GM23338 (cell line): ENCODE measurements at regions not wholly inside any gene's neighbourhood (a gene's known extent, or its start where the extent isn't known, plus 50 kb on each side); places are given as distances from the start of the nearest gene placed in this dataset.

ENCODE experiments used
- ATAC-seq: fragments of 200-7000 bp; cut with Tn5 transposase; 3 replicates; pipeline ENCODE4 v1.9.1; 2020
- DNase-seq: peaks from one replicate; pipeline ENCODE4 v3.0.0-alpha.2; 2015; ENCODE audit warnings: low spot score
- H2AFZ ChIP-seq: fragments of 200-600 bp; sonication (generic); 2 replicates; pipeline ENCODE4 v1.8.0; 2016; ENCODE audit warnings: antibody characterized with exemption, mild to moderate bottlenecking, moderate library complexity
- H3F3A ChIP-seq: fragments of 200-600 bp; sonication (generic); replicated peaks from 2 replicates; pipeline ENCODE4 v1.8.0; 2017; ENCODE audit warnings: antibody characterized with exemption, mixed run types, low read depth
- H3K27ac ChIP-seq: fragments of 200-600 bp; sonication (generic); 2 replicates; pipeline ENCODE4 v1.6.1; 2016; ENCODE audit warnings: low read depth
- H3K27me3 ChIP-seq: fragments of 200-600 bp; sonication (generic); 2 replicates; pipeline ENCODE4 v1.8.0; 2016; ENCODE audit warnings: mild to moderate bottlenecking, mixed run types, moderate library complexity; ENCODE audit not compliant: insufficient read depth
- H3K36me3 ChIP-seq: fragments of 200-600 bp; sonication (generic); 2 replicates; pipeline ENCODE4 v1.8.0; 2016; ENCODE audit warnings: mild to moderate bottlenecking; ENCODE audit not compliant: insufficient read depth
- H3K4me1 ChIP-seq: fragments of 200-600 bp; sonication (generic); 2 replicates; pipeline ENCODE4 v1.8.0; 2016; ENCODE audit warnings: mild to moderate bottlenecking, moderate library complexity; ENCODE audit not compliant: insufficient read depth
- H3K4me2 ChIP-seq: fragments of 200-600 bp; sonication (generic); 2 replicates; pipeline ENCODE4 v1.7.1; 2017; ENCODE audit warnings: mixed run types
- H3K4me3 ChIP-seq: fragments of 200-600 bp; sonication (generic); 2 replicates; pipeline ENCODE4 v1.6.1; 2016; ENCODE audit warnings: mixed run types
- H3K79me2 ChIP-seq: fragments of 200-600 bp; sonication (generic); replicated peaks from 2 replicates; pipeline ENCODE4 v1.8.0; 2017; ENCODE audit warnings: mild to moderate bottlenecking; ENCODE audit not compliant: insufficient read depth
- H3K9me2 ChIP-seq: fragments of 200-600 bp; sonication (generic); 2 replicates; pipeline ENCODE4 v1.8.0; 2017; ENCODE audit not compliant: insufficient read depth
- H4K20me1 ChIP-seq: fragments of 200-600 bp; sonication (generic); replicated peaks from 2 replicates; pipeline ENCODE4 v1.8.0; 2017; ENCODE audit warnings: mild to moderate bottlenecking; ENCODE audit not compliant: insufficient read depth
- H3K27ac Mint-ChIP-seq: 2 replicates; pipeline ENCODE4 v1.8.0; 2020; ENCODE audit warnings: inconsistent platforms, mild to moderate bottlenecking, moderate library complexity, mixed read lengths
- H3K27me3 Mint-ChIP-seq: 3 replicates; pipeline ENCODE4 v1.8.0; 2022; ENCODE audit warnings: low read depth, mild to moderate bottlenecking, moderate library complexity, mixed read lengths, inconsistent platforms; ENCODE audit not compliant: insufficient read depth, poor library complexity
- H3K36me3 Mint-ChIP-seq: 3 replicates; pipeline ENCODE4 v1.8.0; 2021; ENCODE audit warnings: low read depth, mild to moderate bottlenecking, inconsistent platforms, moderate library complexity, mixed read lengths
- H3K4me1 Mint-ChIP-seq: 3 replicates; pipeline ENCODE4 v1.8.0; 2020; ENCODE audit warnings: mild to moderate bottlenecking, inconsistent platforms, mixed read lengths
- H3K4me3 Mint-ChIP-seq: 3 replicates; pipeline ENCODE4 v1.8.0; 2021; ENCODE audit warnings: moderate library complexity, mild to moderate bottlenecking, inconsistent platforms, mixed read lengths
- H3K9me3 Mint-ChIP-seq: 3 replicates; pipeline ENCODE4 v1.8.0; 2020; ENCODE audit warnings: moderate library complexity, mild to moderate bottlenecking, inconsistent platforms, mixed read lengths
- CREB1 ChIP-seq: fragments of 250-450 bp; sonication (Bioruptor Pico); IDR thresholded peaks from 2 replicates; pipeline ENCODE4 v1.5.0; 2020; ENCODE audit warnings: low read depth, mild to moderate bottlenecking, moderate library complexity
- EZH2 ChIP-seq: fragments of 200-600 bp; sonication (generic); IDR thresholded peaks from one replicate; pipeline ENCODE4 v1.8.0; 2017; ENCODE audit warnings: antibody characterized with exemption, mild to moderate bottlenecking, low read depth; ENCODE audit not compliant: unreplicated experiment
- EZH2phosphoT487 ChIP-seq: fragments of 200-600 bp; sonication (generic); IDR thresholded peaks from one replicate; pipeline ENCODE4 v1.8.1; 2018; ENCODE audit warnings: antibody characterized with exemption; ENCODE audit not compliant: unreplicated experiment
- JUNB ChIP-seq: IDR thresholded peaks from one replicate; pipeline ENCODE4 v1.6.1; 2016; ENCODE audit warnings: antibody characterized with exemption; ENCODE audit not compliant: unreplicated experiment
- NANOG ChIP-seq: IDR thresholded peaks from 2 replicates; pipeline ENCODE4 v1.6.1; 2016; ENCODE audit warnings: antibody characterized with exemption, borderline replicate concordance
- REST ChIP-seq: IDR thresholded peaks from one replicate; pipeline ENCODE4 v1.6.1; 2018; ENCODE audit warnings: antibody characterized with exemption; ENCODE audit not compliant: unreplicated experiment
- ZNF331 ChIP-seq: fragments of 250-450 bp; sonication (Bioruptor Pico); IDR thresholded peaks from 2 replicates; pipeline ENCODE4 v1.5.0; 2020; ENCODE audit warnings: low read depth, mild to moderate bottlenecking, moderate library complexity
- TF ChIP-seq, protein P1 (sequence below): fragments of 250-450 bp; sonication (Bioruptor Pico); IDR thresholded peaks from 2 replicates; pipeline ENCODE4 v1.5.0; 2020; ENCODE audit warnings: mild to moderate bottlenecking, moderate library complexity
- TF ChIP-seq, protein P2 (sequence below), 2 experiments: fragments of 200-600 bp in 1 of 2; sonication (generic) in 1 of 2; conservative IDR thresholded peaks; 2 replicates each; pipeline versions ENCODE4 v1.5.1 to v1.6.1; 2016 to 2017; ENCODE audit warnings: antibody characterized with exemption in 2 of 2, low read depth in 2 of 2, mild to moderate bottlenecking in 2 of 2, moderate library complexity in 1 of 2
- TF ChIP-seq, protein P3 (sequence below): IDR thresholded peaks from 2 replicates; pipeline ENCODE4 v1.6.1; 2016; ENCODE audit warnings: antibody characterized with exemption

DNA sequence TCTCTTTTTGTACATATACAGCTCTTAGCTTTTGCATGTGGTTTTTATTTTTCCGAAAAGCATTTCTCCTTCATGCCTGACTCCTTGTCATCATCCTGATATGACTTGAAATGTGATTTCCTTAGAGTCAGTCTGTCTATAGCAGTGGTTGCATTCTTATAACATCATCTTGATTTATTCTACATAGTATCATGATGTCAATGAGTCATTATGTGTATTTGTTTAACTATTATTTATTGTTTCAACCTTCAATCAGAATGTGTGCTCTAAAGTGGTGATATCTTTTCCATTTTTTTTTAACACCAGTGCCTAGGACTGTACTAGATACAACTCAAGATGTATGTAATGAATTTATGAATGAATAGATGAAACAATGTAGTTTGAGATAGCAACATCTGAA, 354.9 kb upstream of the CDH8 start (continued):
- TF ChIP-seq, protein P1, sequence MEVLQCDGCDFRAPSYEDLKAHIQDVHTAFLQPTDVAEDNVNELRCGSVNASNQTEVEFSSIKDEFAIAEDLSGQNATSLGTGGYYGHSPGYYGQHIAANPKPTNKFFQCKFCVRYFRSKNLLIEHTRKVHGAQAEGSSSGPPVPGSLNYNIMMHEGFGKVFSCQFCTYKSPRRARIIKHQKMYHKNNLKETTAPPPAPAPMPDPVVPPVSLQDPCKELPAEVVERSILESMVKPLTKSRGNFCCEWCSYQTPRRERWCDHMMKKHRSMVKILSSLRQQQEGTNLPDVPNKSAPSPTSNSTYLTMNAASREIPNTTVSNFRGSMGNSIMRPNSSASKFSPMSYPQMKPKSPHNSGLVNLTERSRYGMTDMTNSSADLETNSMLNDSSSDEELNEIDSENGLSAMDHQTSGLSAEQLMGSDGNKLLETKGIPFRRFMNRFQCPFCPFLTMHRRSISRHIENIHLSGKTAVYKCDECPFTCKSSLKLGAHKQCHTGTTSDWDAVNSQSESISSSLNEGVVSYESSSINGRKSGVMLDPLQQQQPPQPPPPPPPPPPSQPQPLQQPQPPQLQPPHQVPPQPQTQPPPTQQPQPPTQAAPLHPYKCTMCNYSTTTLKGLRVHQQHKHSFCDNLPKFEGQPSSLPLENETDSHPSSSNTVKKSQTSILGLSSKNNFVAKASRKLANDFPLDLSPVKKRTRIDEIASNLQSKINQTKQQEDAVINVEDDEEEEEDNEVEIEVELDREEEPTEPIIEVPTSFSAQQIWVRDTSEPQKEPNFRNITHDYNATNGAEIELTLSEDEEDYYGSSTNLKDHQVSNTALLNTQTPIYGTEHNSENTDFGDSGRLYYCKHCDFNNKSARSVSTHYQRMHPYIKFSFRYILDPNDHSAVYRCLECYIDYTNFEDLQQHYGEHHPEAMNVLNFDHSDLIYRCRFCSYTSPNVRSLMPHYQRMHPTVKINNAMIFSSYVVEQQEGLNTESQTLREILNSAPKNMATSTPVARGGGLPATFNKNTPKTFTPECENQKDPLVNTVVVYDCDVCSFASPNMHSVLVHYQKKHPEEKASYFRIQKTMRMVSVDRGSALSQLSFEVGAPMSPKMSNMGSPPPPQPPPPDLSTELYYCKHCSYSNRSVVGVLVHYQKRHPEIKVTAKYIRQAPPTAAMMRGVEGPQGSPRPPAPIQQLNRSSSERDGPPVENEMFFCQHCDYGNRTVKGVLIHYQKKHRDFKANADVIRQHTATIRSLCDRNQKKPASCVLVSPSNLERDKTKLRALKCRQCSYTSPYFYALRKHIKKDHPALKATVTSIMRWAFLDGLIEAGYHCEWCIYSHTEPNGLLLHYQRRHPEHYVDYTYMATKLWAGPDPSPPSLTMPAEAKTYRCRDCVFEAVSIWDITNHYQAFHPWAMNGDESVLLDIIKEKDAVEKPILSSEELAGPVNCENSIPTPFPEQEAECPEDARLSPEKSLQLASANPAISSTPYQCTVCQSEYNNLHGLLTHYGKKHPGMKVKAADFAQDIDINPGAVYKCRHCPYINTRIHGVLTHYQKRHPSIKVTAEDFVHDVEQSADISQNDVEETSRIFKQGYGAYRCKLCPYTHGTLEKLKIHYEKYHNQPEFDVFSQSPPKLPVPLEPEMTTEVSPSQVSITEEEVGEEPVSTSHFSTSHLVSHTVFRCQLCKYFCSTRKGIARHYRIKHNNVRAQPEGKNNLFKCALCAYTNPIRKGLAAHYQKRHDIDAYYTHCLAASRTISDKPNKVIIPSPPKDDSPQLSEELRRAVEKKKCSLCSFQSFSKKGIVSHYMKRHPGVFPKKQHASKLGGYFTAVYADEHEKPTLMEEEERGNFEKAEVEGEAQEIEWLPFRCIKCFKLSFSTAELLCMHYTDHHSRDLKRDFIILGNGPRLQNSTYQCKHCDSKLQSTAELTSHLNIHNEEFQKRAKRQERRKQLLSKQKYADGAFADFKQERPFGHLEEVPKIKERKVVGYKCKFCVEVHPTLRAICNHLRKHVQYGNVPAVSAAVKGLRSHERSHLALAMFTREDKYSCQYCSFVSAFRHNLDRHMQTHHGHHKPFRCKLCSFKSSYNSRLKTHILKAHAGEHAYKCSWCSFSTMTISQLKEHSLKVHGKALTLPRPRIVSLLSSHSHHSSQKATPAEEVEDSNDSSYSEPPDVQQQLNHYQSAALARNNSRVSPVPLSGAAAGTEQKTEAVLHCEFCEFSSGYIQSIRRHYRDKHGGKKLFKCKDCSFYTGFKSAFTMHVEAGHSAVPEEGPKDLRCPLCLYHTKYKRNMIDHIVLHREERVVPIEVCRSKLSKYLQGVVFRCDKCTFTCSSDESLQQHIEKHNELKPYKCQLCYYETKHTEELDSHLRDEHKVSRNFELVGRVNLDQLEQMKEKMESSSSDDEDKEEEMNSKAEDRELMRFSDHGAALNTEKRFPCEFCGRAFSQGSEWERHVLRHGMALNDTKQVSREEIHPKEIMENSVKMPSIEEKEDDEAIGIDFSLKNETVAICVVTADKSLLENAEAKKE (CRISPR knock-in tag): no peak
- TF ChIP-seq REST: no peak
- TF ChIP-seq EZH2: no peak
- TF ChIP-seq EZH2phosphoT487: no peak
- no peak for TF ChIP-seq NANOG
- TF ChIP-seq ZNF331: no peak

GRCh38 chr16:62390214-62390613, 354.0 kb upstream of the CDH8 start:
- Mint-ChIP-seq H3K27ac (no peak overlapping the region), H3K27me3 (no peaks in the 10 kb centered on the region), H3K9me3 (no peaks in the 10 kb centered on the region), H3K4me1 (no peaks in the 10 kb centered on the region), H3K4me3 (no peak overlapping the region), H3K36me3 (no peaks in the 10 kb centered on the region)
- no peak overlapping the region for H3K4me3 ChIP-seq
- no peaks in the 10 kb centered on the region for H3K9me2 ChIP-seq
- H3F3A ChIP-seq: no peaks in the 10 kb centered on the region
- DNase-seq (no peak), ATAC-seq (no peak)
- no peak overlapping the region for H3K4me2 ChIP-seq
- H3K27ac ChIP-seq: no peak overlapping the region
- no peaks in the 10 kb centered on the region for H3K4me1 ChIP-seq
- TF ChIP-seq JUNB (no peak), ZNF331 (no peak), CREB1 (CRISPR knock-in tag) (no peak), NANOG (no peak)
- TF ChIP-seq, protein P2, sequence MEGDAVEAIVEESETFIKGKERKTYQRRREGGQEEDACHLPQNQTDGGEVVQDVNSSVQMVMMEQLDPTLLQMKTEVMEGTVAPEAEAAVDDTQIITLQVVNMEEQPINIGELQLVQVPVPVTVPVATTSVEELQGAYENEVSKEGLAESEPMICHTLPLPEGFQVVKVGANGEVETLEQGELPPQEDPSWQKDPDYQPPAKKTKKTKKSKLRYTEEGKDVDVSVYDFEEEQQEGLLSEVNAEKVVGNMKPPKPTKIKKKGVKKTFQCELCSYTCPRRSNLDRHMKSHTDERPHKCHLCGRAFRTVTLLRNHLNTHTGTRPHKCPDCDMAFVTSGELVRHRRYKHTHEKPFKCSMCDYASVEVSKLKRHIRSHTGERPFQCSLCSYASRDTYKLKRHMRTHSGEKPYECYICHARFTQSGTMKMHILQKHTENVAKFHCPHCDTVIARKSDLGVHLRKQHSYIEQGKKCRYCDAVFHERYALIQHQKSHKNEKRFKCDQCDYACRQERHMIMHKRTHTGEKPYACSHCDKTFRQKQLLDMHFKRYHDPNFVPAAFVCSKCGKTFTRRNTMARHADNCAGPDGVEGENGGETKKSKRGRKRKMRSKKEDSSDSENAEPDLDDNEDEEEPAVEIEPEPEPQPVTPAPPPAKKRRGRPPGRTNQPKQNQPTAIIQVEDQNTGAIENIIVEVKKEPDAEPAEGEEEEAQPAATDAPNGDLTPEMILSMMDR (conservative IDR thresholded peaks at IDR 0.05; ENCODE audit: low read depth in 2 of 2): no peak
- TF ChIP-seq, protein P3, sequence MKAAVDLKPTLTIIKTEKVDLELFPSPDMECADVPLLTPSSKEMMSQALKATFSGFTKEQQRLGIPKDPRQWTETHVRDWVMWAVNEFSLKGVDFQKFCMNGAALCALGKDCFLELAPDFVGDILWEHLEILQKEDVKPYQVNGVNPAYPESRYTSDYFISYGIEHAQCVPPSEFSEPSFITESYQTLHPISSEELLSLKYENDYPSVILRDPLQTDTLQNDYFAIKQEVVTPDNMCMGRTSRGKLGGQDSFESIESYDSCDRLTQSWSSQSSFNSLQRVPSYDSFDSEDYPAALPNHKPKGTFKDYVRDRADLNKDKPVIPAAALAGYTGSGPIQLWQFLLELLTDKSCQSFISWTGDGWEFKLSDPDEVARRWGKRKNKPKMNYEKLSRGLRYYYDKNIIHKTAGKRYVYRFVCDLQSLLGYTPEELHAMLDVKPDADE: no peak
- no peaks in the 10 kb centered on the region for H3K79me2 ChIP-seq
- H3K27me3 ChIP-seq: no peaks in the 10 kb centered on the region
- no peaks in the 10 kb centered on the region for H3K36me3 ChIP-seq
- H4K20me1 ChIP-seq: no peaks in the 10 kb centered on the region
- H2AFZ ChIP-seq: no peak overlapping the region
